ENCODE measurements at regions not wholly inside any gene's neighbourhood (a gene's known extent, or its start where the extent isn't known, plus 50 kb on each side); places are given as distances from the start of the nearest gene placed in this dataset.

DNA sequence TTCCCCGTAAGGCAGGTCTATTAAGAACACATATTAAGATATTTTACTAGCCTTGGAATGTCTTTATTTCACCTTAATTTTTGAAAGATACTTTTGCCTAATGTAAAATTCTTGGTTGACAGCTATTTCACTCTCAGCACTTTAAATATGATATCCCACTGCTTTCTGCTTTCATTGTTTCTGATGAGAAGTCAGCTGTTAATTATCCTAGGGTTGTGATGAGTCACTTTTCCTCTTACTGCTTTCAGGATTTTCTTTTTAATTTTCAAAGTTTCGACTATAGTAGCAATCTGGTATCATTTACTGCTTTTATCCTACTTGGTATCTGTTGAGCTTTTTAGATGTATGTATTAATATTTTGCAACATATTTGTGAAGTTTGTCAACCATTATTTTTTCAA, 578.9 kb upstream of the ATP2B1 start:
- H3K9me3 ChIP-seq: no peaks in the 10 kb centered on the region
- H3K27ac ChIP-seq: no peak overlapping the region
- TF ChIP-seq POLR2AphosphoS5 (IDR thresholded peaks at IDR 0.05) (no peak), POLR2A (IDR thresholded peaks at IDR 0.05) (no peak), EP300 (IDR thresholded peaks at IDR 0.05) (no peak)
- TF ChIP-seq, protein P1, sequence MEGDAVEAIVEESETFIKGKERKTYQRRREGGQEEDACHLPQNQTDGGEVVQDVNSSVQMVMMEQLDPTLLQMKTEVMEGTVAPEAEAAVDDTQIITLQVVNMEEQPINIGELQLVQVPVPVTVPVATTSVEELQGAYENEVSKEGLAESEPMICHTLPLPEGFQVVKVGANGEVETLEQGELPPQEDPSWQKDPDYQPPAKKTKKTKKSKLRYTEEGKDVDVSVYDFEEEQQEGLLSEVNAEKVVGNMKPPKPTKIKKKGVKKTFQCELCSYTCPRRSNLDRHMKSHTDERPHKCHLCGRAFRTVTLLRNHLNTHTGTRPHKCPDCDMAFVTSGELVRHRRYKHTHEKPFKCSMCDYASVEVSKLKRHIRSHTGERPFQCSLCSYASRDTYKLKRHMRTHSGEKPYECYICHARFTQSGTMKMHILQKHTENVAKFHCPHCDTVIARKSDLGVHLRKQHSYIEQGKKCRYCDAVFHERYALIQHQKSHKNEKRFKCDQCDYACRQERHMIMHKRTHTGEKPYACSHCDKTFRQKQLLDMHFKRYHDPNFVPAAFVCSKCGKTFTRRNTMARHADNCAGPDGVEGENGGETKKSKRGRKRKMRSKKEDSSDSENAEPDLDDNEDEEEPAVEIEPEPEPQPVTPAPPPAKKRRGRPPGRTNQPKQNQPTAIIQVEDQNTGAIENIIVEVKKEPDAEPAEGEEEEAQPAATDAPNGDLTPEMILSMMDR (IDR thresholded peaks at IDR 0.05): no peak
- no peaks in the 10 kb centered on the region for H3K27me3 ChIP-seq
- no peak overlapping the region for H3K4me3 ChIP-seq
- no peak for ATAC-seq
- no peaks in the 10 kb centered on the region for H3K36me3 ChIP-seq
- peaks cover 0 to 6% (median 0%) of the 10 kb centered on the region in 3 donors for H3K4me1 ChIP-seq
- 100% methylated on average over 2 of the region's 2 CpGs for WGBS, 2 donors (ENCODE audit: low coverage in 1 of 2)

DNA sequence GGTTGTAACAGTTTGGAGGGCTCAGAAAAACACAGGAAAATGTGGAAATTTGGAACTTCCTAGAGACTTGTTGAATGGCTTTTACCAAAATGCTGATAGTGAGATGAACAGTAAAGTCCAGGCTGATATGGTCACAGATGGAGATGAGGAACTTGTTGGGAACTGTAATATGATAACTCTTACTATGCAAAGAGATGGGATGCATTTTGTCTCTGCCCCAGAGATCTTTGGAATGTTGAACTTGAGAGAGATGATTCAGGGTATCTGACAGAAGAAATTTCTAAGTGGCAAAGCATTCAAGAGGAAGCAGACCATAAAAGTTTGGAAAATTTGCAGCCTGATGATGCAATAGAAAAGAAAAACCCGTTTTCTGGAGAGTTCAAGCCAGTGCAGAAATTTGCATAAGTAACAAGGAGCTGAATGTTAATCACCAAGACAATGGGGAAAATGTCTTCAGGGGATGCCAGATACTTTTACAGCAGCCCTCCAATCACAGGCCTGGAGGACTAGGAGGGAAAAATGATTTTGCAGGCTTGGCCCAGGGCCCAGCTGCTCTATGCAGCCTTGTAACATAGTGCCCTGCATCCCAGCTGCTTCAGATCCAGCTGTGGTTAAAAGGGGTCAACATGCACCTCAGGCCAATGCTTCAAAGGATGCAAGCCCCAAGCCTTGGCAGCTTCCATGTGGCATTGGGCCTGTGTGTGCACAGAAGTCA, 572.7 kb upstream of the ATP2B1 start:
- H3K27me3 ChIP-seq: no peaks in the 10 kb centered on the region
- 73 to 75% methylated on average over 1 of the region's 1 CpG for WGBS, 2 donors (ENCODE audit: low coverage in 1 of 2)
- H3K4me3 ChIP-seq: no peak overlapping the region
- no peak for ATAC-seq
- no peaks in the 10 kb centered on the region for H3K36me3 ChIP-seq
- TF ChIP-seq POLR2AphosphoS5 (IDR thresholded peaks at IDR 0.05) (no peak), POLR2A (IDR thresholded peaks at IDR 0.05) (no peak)
- TF ChIP-seq, protein P1 (IDR thresholded peaks at IDR 0.05): no peak
- no peaks in the 10 kb centered on the region for H3K4me1 ChIP-seq
- no peak overlapping the region for H3K27ac ChIP-seq
- peaks cover 0 to 12% (median 0%) of the 10 kb centered on the region in 3 donors for H3K9me3 ChIP-seq

DNA sequence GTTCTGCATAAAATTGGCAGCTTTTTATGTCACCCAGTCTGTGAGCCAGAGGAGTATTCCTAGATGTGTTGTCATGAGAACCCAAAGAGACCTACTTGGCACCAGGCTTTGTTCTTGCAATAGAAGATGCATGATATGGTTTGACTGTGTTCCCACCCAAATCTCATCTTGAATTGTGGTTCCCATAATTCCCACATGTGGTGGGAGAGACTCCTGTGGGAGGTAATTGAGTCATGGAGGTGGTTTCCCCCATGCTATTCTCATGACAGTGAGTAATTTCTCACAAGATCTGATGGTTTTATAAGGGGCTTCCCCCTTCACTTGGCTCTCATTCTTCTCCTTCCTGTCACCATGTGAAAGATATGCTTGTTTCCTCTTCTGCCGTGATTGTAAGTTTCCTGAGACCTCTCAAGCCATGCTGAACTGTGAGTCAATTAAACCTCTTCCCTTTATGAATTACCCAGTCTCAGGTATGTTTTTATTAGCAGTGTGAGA, 572.0 kb upstream of the ATP2B1 start:
- Histone ChIP-seq H3K4me1 (no peaks in the 10 kb centered on the region), H3K27me3 (no peaks in the 10 kb centered on the region), H3K4me3 (no peak overlapping the region), H3K9me3 (peaks cover 0 to 12% (median 0%) of the 10 kb centered on the region in 3 donors), H3K27ac (no peak overlapping the region), H3K36me3 (no peaks in the 10 kb centered on the region)
- 63% methylated on average over 1 of the region's 1 CpG; no CpG with 5 or more reads in 1 of the 2 donors for WGBS, 2 donors (ENCODE audit: low coverage in 1 of 2)
- no peak for TF ChIP-seq POLR2A (IDR thresholded peaks at IDR 0.05)
- no peak for TF ChIP-seq EP300 (IDR thresholded peaks at IDR 0.05)
- TF ChIP-seq POLR2AphosphoS5 (IDR thresholded peaks at IDR 0.05): no peak
- TF ChIP-seq, protein P1 (IDR thresholded peaks at IDR 0.05): no peak
- ATAC-seq: no peak

DNA sequence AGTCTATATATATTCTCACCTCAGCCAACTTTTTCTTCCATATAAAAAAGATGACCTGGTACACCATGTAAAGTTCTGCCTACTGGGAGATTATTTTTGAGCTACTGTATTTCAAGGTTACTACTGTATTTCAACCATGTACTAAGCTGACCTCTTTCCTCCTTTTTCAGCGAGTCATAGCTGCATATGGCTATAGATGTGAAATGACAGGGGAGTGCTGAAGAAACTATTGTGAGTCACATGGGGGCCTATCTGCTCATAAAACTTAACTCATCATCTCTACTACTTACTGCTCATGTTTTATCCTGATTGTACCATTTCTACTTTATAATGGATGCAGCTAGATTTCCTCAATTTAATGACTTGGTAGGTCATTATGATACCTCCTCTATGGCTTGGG, 571.4 kb upstream of the ATP2B1 start:
- Histone ChIP-seq H3K27me3 (no peaks in the 10 kb centered on the region), H3K9me3 (peaks cover 0 to 12% (median 0%) of the 10 kb centered on the region in 3 donors), H3K36me3 (no peaks in the 10 kb centered on the region), H3K4me3 (no peak overlapping the region), H3K27ac (no peak overlapping the region), H3K4me1 (no peaks in the 10 kb centered on the region)
- WGBS, 2 donors (ENCODE audit: low coverage in 1 of 2): 86 to 100% methylated on average over 1 of the region's 1 CpG
- no peak for ATAC-seq
- no peak for TF ChIP-seq EP300 (IDR thresholded peaks at IDR 0.05)
- no peak for TF ChIP-seq POLR2AphosphoS5 (IDR thresholded peaks at IDR 0.05)
- TF ChIP-seq, protein P1 (IDR thresholded peaks at IDR 0.05): no peak
- no peak for TF ChIP-seq POLR2A (IDR thresholded peaks at IDR 0.05)

DNA sequence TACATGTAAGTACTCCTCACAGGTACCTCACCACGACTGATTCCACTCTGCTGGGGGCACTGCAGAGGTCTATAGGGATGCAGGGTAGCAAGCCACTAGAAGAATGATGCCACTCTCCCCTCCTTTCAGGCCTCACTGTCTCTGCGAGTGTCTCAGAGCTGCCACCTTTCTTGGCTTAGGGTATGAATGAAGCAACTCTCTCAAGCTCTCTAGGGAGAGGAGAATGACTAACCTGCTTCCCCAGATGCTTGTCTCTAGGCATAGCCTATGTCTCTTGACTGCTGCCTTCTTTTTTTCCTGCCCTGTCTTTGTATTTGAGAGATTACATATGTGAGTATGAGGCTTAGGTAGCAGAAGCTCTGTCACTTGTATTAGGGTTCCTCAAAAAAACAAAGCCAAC, 566.5 kb upstream of the ATP2B1 start:
- no peaks in the 10 kb centered on the region for H3K27me3 ChIP-seq
- ATAC-seq: no peak
- WGBS, 2 donors (ENCODE audit: low coverage in 1 of 2): 86% methylated on average over 1 of the region's 2 CpGs; no CpG with 5 or more reads in 1 of the 2 donors

More for the DNA sequence above, 566.5 kb upstream of the ATP2B1 start:
- Histone ChIP-seq H3K4me3 (no peak overlapping the region), H3K9me3 (no peaks in the 10 kb centered on the region), H3K36me3 (no peaks in the 10 kb centered on the region), H3K4me1 (no peaks in the 10 kb centered on the region), H3K27ac (no peak overlapping the region)
- TF ChIP-seq, protein P1 (IDR thresholded peaks at IDR 0.05): no peak
- no peak for TF ChIP-seq POLR2A (IDR thresholded peaks at IDR 0.05)
- TF ChIP-seq POLR2AphosphoS5 (IDR thresholded peaks at IDR 0.05): no peak
- TF ChIP-seq EP300 (IDR thresholded peaks at IDR 0.05): no peak

Measured in gastroesophageal sphincter (tissue), 4 donors.